GM18502 (cell line): ENCODE measurements at regions not wholly inside any gene's neighbourhood (a gene's known extent, or its start where the extent isn't known, plus 50 kb on each side); places are given as distances from the start of the nearest gene placed in this dataset.

Experiments
- ATAC-seq: cut with Tn5 transposase; IDR thresholded peaks from one replicate; pipeline ENCODE4 v1.9.1; 2021; ENCODE audit warnings: mild to moderate bottlenecking; ENCODE audit not compliant: unreplicated experiment, poor library complexity

DNA sequence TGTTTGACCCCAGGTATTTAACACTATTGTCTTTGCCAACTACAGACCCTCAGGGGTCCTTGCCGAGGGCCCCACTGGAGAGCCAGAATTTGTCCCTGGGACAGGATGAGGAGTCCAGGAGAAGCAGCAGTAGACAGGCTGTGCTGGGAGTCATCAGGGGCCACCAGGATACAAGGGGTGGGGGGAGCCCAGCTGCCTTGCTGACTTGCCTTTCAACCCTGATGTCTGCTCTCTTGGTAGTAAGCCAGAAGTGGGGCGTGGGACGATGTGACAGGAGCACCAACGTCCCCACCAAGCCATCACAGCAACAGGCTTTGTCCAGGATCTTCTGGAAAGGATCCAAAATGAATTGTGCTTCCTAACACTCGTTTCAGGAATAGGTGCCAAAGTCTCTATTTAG lies 62.4 kb upstream of the CDCA7L start:
- ATAC-seq = no peak

GRCh38 chr7:22005151-22005550 lies 59.5 kb upstream of the CDCA7L start:
- ATAC-seq = no peak

- ATAC-seq = no peak
Observed at GRCh38 chr7:22002726-22003125, 57.0 kb upstream of the CDCA7L start.

DNA sequence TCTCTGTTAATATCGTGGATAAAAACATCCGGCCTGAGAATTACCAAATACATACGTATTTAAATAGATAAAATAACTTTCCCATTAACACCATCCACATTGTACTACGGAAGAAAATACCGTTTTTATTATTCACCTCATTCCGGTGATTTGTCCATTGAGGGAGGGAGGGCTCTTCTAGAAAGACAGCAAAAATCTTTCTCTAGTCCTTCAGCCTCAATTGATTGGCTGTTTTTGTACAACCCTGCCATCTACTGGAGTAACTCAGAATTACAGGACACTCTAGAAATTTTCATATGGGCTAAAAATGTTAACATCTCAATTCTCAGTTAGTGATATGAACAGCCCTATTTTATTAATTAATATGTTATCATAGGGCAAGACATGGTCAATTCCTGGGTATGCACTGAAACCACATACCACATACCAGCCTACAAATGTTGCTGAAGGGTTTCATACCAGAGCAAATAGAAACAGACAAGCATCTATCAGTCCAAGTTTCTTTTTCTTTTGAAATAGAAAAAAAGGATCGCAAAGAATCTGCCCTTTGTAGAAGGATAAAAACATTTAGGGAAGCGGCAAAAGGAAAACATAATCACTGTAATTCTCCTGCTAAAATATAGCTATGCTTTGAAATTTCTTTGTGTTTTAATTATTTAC lies 55.8 kb upstream of the CDCA7L start:
- ATAC-seq = no peak

- ATAC-seq = no peak
Observed at GRCh38 chr7:21999896-22000295, 54.2 kb upstream of the CDCA7L start.

DNA sequence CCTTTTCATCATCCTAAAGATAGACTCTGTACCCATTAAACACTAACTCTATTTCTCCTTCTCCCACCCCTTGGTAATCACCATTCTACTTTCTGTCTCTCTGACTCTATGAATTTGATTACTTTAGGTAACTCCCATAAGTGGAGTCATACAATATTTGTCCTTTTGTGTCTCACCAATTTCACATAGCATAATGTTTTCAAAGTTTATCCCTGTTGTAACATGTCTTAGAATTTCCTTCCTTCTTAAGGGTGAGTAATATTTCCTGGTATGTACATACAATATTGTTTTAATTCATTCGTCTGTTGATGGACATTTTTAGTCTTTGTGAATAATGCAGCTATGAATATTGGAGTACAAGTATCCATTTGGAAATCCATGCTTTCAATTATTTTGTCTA lies 50.9 kb upstream of the CDCA7L start:
- no peak for ATAC-seq
